ENCODE measurements at regions not wholly inside any gene's neighbourhood (a gene's known extent, or its start where the extent isn't known, plus 50 kb on each side); places are given as distances from the start of the nearest gene placed in this dataset.

- DNase-seq = peak; percentile 66
Observed at GRCh38 chr2:217398101-217398500, 538.2 kb upstream of the TNP1 start.

GRCh38 chr2:217396586-217396985 lies 536.7 kb upstream of the TNP1 start:
- no peak for DNase-seq

GRCh38 chr2:217396165-217396564 lies 536.3 kb upstream of the TNP1 start:
- peak; percentile 66 for DNase-seq

GRCh38 chr2:217394510-217395351 lies 534.9 kb upstream of the TNP1 start:
- no peak for DNase-seq

GRCh38 chr2:217393585-217394032 lies 533.7 kb upstream of the TNP1 start:
- DNase-seq = no peak

- no peak for DNase-seq
Observed at GRCh38 chr2:217392930-217393584, 533.2 kb upstream of the TNP1 start.

- DNase-seq = no peak
Observed at GRCh38 chr2:217387776-217388387, 528.0 kb upstream of the TNP1 start.

- DNase-seq = no peak
Observed at GRCh38 chr2:217386041-217386440, 526.2 kb upstream of the TNP1 start.

GRCh38 chr2:217383620-217384019 lies 523.8 kb upstream of the TNP1 start:
- DNase-seq = no peak

- DNase-seq = no peak
Observed at GRCh38 chr2:217382794-217383193, 522.9 kb upstream of the TNP1 start.

GRCh38 chr2:217379807-217380206 lies 519.9 kb upstream of the TNP1 start:
- DNase-seq = no peak

GRCh38 chr2:217372794-217373193 lies 512.9 kb upstream of the TNP1 start:
- no peak for DNase-seq

- DNase-seq = peak; percentile 20
Observed at GRCh38 chr2:217371781-217372213, 511.9 kb upstream of the TNP1 start.

- DNase-seq = no peak
Observed at GRCh38 chr2:217370391-217370790, 510.5 kb upstream of the TNP1 start.

- no peak for DNase-seq
Observed at GRCh38 chr2:217367464-217367863, 507.6 kb upstream of the TNP1 start.

GRCh38 chr2:217366966-217367365 lies 507.1 kb upstream of the TNP1 start:
- DNase-seq = peak; percentile 73

GRCh38 chr2:217366266-217366895 lies 506.5 kb upstream of the TNP1 start:
- no peak for DNase-seq

- peak; percentile 72 for DNase-seq
Observed at GRCh38 chr2:217365656-217366055, 505.8 kb upstream of the TNP1 start.

GRCh38 chr2:217364224-217364623 lies 504.4 kb upstream of the TNP1 start:
- no peak for DNase-seq

GRCh38 chr2:217363470-217363869 lies 503.6 kb upstream of the TNP1 start:
- no peak for DNase-seq

GRCh38 chr2:217362710-217363109 lies 502.8 kb upstream of the TNP1 start:
- no peak for DNase-seq

- DNase-seq = no peak
Observed at GRCh38 chr2:217362286-217362685, 502.4 kb upstream of the TNP1 start.

GRCh38 chr2:217361483-217361880 lies 501.6 kb upstream of the TNP1 start:
- no peak for DNase-seq

Data from NCI-H82 (cell line).